ENCODE measurements at regions not wholly inside any gene's neighbourhood (a gene's known extent, or its start where the extent isn't known, plus 50 kb on each side); places are given as distances from the start of the nearest gene placed in this dataset.

DNA sequence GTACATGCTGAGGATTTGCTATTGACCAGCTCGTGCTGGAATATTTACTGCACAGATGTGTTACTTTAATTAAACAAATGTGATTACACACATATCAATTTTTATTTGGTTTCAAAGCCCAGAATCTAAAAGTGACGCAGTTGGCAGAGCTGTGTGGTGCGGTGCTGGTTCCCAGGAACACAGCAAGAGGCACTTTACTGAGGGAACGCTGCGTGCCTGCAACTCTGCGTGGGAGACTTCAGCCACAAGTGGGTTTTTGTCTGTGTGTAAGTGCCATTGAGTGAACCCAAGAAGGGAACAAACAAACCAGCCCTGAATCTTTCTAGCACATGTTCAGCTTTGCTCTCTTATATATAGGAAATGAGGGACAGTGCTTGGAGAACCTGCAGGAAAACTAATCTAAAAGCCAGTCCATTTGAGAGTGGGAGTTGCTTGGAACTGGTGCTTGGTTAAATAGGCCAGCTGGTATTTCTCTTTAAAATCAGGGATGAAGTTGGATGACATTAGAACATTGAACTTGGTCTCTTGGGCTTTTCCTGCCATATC, 196.6 kb upstream of the CELF4 start:
- DNase-seq, result no peak

DNA sequence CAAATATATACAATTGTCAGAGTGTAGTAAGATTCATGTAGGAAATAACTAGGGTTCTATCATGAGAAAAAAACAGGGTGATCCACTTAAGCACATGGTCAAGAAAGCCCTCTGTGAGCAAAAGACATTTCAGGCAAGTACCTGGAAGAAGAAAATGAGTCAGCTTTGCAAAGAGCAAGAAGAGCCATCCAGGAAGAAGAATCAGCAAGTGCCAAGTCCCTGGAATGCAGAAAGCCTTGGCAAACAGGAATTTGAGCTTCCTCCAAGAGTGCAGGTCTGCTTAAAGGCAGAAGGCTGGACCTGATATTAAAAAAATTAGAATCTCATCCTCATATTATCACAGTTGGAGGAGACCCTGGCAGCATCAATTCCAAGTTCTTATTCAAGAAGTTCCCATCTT, 188.5 kb upstream of the CELF4 start:
- DNase-seq, result no peak

DNA sequence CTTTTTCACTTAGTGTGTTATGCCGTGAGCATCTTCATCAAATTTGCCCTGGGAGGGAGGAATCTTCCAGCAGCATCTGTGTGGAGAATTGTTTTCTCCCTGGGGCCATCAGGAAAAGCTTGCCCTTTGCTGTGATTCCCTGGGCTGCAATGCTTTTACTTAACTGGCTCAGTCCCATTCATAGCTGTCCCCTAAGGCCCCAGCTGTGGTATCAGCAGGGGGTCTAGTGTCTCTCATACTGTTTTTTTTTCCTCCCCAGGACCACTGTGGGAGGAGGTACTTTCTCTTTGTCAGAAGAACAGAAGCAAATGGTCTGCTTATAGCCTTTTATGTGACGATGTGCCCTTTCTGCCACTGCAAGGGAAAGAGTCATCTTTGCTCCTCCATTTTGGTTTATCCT, 176.8 kb upstream of the CELF4 start:
- DNase-seq, result no peak

DNA sequence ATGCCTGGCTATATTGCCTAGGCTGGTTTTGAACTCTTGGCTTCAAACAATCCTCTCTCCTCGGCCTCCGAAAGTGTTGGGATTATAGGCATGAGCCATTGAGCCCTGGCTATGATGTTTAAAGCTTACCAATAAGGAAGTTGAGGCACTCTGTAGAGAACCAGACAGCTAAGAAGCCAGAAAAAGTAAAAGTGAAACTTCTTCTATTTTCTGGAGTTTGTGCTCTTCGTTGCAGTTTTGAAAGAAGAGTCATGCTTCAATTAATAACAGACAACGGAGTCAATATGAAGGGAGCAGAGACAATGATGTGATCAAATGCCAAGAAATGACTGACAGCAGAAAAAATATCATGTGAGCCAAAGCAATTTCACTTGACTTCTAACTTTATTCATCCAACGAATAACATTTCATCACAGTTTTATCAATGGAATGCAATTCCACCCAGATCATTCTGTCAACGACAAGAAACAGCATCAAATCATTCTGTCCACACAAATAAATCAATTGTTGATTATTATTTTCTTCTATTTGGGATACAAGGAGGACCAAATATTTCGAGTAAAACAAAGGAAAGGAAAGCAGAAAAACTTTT, 175.5 kb upstream of the CELF4 start:
- no peak for DNase-seq

DNA sequence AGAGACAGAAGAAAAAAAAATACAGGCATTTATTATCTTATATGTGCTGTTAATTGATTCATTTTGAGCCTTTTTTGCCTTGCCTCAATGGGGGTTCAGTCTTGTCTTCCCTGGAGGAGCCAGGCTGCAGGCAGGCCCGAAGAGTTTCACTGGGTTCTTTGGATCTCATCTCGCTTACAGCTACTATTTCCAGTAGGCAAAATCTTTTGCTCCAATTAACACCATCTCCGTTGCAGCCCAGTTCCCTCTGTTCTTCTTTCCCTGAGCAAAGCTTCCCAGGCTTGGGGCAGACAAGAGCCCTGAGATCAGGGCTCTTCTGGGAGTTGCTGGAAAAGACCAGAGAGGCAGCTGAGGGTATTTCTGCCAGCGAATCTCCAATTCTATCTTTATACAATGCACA, 168.8 kb upstream of the CELF4 start:
- no peak for DNase-seq

DNA sequence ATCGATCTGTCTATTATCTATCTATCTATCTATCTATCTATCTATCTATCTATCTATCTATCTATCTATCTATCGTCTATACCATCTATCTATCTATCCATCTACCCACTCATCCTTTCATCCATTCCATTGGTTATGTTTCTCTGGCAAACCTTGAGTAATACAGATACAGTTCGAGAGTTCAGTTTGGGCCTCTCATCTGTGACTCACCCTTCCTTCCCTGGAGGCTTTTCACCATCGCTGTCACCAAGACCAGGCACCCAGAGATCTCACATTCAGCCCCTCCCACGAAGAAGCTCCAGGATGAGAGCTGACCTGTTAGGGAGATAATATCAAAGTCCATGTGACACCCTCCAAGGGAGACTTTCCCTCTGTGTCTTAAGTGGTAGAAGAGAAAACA, 164.1 kb upstream of the CELF4 start:
- DNase-seq, result no peak

DNA sequence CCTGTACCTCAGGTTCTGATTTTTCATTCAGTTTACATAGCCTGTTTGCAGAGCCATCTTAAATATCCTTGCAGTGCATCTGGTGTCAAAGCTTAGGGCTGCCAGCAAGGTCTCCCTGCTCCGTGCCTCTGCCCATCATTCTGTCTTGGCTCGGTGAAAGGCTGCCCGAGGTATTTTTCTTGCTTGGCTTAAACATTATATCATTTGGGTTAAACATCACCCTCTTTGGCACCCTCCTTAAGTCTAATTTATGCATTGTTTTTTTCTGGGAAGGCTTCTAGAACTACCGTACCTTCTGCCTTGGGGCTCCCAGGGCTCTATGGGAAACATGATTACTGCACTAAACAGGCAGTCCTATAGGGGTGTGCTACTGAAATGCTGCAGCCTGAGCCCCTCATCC, 158.6 kb upstream of the CELF4 start:
- DNase-seq, result no peak

DNA sequence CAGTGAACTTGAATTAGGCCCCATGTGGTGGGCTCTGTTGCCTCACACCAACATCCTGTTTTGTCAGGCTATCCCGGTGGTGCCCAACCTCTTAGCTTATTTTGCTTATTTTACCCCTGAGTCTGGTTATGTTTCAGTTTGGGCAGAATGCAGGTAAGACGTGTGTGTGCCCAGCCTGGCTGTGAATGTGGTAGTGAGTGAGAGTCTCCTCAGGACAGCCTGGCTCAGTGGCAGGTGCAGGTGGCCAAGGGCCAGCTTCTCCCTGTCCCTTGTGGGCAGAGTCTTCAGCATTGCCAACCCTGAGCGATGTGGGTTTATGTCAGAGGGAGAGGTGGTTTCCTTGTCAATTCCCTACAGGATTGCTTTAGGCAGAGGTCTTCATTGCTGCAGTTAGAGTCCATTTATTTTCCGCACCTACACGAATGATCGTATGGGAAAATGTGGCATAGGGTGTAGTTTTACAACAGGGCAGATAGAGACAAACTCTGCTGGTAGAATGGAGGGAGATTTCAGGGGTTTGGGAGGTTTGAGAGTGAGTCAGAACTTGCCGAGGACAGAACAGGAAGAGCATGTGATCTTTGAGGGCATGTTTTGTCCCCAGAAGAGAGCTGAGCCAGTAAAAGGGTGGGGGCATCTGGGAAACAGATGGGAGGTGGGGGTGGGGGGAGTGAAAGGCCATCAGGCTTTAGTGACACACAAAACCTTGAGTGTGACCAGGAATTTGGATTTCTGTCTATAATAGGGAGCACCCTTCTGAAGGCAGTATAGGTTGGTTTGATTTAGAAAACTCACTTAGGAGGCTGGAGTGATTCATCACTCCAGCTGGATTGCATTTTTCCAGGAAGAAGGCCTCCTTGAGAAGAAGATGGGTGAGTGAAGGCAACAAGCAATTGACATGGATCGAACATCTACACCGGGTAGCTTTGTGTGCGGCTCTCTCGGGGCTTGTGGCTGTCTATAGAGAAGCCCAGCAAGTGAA, 156.2 kb upstream of the CELF4 start:
- no peak for DNase-seq

DNA sequence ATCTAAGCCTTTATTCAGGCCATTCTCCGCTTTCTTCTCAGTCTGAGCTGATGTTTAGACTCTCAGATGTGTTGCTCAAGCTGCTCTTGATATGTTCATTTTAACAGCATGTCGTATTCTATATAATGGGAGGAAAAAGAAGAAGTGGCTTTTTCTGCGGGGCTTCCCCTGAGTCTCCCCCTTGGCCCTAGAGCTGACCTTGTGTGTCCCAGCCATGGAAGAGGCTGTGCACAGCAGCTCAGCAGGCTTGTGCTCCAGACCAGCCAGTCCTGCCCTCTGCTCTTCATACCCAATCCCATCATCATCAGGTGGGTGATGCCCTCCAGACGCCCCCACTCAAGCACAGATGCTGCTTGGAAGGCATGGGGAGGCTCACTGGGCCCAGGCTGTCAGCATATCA, 155.1 kb upstream of the CELF4 start:
- no peak for DNase-seq

DNA sequence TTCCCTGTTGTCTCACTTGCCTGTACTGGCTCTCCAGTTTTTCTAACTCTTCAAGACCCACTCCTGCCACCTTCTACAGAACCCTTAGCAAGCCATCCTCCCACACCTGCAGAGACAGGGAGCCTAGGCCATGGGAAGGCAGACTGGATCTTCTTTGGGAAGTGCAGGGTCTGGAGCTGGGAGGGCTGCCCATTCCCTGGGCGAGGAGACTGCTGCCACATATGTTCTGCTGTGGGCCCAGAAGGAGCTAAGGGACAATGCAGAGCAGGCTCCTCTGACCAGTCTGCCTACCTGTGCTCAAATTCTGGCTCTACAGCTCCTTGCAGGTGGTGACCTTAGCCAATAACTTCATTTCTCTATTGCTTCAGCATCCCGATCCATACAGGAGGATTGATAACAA, 152.1 kb upstream of the CELF4 start:
- no peak for DNase-seq

DNA sequence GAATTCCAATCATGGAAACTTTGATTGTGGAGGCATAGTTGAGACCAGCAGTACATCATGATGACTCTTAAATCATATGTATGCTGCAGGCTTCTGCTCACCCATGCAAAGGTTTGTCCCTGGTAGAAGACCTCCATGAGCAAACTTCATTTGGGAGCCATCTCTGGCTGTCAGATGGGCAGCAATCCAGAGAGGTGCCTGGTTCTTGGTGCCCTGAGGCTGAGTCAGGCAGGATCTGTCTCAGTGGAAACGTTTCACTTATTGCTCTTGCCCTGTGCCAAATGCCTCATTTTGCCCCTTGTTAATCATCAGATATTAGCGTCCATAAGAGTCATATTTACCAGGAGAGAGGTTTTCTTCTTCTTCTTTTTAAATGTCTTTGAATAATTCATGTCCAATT, 151.5 kb upstream of the CELF4 start:
- no peak for DNase-seq

DNA sequence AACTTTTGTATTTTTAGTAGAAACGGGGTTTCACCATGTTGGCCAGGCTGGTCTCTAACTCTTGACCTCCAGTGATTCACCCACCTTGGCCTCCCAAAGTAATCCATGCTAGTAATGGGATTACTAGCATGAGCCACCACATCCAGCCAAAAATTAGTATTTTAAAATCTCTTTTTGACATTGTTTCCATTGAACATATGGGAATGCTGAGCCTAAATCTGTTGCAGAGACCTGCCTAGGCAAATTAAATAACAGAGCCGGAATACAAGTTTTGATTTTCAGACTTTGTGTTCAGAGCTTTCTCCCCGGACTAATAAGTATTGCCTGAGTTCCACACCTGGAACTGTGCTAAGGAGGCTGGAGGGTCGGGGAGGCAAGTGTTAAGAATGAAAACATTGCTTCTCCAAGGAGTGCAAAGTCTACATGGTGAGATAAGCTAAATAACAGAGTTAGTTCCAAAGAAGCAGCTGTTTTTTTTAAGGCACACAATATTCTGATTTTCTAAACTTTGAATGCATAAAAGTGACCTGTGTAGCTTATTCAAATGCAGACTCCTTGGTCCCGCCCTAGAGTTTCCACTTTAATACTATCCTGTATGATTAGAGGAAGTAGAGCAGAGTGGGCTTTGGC, 150.6 kb upstream of the CELF4 start:
- DNase-seq, result no peak

DNA sequence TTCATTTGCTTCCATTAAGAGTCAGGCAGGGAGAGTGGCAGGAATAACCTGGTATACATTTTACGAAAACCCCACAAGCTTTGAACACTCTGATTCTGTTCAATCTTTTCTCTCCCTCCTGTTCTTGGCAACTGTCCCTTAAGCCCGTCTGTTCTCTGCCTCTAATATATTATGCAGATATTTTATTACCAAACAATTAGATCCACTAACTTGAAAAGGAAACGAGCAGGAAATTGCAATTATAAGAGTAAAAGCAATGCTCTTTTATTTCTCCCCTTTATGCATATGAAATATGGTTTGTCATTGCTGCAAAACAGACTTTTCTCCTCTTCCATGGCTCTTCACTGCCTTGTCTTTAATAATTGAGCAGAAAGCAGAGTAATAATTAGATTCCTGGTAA, 149.1 kb upstream of the CELF4 start:
- no peak for DNase-seq

DNA sequence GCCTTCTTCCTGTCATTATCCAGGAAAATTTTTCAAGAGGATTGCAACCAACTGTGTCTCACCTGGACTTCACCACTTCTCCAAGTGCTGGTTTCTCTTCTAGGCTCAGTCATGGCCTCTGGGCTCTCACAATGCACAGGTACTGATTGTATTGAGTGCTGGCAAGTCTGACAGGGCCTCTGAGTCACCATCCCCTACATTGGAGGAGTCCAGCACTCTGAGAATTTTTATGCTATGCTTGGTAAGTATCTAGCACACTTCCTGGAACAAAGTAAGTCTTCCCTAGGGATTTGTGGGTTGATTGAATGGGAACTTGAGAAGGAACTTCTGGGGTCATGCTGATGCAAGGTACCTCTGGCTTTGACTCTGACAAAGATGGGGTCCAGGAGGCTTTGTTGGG, 147.2 kb upstream of the CELF4 start:
- no peak for DNase-seq

DNA sequence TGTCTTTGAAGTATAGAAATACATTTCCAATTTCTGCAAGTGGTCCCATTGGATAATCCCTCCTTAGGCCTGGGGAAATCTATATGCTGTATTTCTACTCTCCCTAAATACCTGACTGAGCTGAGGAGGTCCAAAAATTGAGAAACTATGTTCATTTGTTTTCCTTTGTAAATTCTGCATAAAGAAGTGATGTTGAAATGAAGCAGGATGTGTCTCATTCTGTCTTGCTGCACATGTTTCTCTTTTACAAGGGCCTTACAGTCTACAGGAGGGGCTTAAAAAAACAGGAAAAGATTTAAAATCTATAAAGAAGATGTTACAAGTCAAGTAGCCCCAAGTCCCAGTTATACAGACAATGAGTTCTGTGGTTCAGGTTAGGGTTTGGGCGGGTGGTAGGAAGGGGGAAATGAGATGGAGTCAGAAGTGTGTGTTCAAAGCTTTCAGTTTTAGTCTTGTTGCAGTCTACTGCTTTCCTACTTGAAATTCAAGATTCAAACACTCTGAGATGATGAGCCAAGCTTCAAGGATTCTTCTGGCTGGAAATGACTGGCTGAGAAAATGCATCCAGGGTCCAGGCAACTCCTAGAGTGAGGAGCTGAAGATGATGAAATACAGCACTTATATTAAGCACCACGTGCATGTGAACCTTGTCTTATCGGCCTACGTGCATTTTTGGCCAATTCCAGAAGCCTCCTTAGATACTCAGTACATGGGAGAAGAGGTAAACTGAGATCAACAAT, 146.3 kb upstream of the CELF4 start:
- no peak for DNase-seq

DNA sequence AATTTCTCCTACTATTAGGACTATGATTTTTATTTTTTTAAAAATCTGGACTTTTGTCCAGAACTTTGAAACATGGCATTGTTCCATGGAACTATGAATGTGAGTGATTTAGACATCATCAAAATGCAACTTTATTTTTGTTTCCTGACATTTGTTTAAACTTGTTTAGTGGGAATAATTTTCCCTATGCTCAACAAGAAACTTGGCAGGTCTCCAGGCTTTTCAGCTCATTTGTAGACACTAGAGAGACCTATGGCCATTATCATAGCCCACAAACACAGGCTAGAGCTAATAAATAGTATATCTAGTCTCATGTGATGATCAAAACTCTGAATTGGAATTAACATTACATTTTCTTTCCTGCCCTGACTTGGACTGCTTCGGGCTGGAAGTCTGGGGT, 145.1 kb upstream of the CELF4 start:
- DNase-seq, result no peak

DNA sequence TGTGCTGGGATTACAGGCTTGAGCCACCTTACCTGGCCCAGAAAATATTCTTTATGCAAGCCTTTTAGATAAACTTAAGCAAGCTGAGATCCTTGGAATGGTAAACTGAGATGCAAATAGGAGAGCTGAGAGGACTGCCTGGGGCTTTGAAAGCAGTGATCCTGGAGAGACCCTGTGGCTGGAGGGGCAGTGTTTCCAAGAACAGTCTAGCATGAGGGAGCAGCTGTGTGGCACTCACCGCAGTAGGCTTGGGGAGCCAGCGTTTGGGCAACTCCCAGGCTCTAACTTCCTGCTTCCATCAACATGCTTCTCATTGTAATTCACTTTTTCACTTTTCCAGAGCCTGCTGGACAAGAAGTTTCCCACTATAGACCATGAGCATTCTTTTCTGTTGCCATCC, 144.1 kb upstream of the CELF4 start:
- no peak for DNase-seq

DNA sequence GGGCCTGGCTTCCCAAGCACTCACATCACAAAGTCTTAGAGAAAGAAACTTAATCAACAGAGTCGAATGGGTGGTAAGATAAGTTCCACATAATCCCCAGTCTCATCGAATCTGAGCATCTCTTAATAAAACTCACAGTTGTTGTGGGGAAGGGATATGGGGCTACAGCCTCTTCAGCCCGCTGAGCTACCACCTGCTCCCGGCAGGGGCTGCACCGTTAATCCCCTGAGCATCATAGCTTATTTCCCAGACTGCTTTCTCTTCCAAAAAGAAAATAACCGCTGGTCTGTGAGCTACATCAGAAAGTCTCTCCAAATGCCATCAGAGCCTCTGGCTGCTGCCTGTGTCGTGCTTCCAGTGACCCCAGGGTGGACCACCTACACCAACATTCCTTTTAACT, 139.4 kb upstream of the CELF4 start:
- DNase-seq, result no peak

DNA sequence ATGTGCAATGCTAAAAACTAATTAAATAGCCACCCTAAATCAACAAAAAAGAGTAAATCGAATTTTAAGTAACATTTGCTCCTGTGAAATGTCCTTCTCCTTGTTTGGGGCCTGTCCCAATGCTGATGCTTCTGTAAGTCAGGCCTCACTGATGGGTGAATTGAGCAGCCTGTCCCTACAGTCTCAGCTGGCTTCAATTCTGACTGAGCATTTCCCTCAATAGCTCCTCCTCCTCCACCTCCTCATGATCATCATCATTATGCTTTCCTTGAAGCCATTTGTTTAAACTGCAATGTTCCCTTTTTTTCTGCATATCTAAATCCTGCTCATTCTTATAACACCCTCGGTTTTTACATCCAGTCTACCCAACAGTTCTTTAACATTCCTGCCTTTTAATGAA, 137.2 kb upstream of the CELF4 start:
- no peak for DNase-seq

DNA sequence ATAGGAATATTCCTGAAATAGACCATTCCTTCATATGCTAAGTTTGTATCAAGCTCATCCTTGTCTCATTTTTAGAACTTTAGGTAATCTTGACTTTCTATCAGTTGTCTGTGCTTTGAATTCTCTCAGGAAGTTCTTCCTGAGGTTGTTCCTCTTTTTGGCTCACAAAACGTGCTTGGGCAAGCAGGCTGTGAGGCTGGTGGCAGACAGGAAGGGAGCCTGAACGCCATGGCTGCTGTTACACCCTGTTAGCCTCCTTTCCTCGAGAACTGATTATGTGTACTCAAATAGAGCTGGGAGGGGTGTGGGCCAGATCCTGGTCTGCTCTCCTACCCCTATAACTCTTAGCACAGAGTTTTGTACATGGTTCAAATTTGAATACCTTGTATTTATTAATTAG, 136.4 kb upstream of the CELF4 start:
- DNase-seq, result no peak

DNA sequence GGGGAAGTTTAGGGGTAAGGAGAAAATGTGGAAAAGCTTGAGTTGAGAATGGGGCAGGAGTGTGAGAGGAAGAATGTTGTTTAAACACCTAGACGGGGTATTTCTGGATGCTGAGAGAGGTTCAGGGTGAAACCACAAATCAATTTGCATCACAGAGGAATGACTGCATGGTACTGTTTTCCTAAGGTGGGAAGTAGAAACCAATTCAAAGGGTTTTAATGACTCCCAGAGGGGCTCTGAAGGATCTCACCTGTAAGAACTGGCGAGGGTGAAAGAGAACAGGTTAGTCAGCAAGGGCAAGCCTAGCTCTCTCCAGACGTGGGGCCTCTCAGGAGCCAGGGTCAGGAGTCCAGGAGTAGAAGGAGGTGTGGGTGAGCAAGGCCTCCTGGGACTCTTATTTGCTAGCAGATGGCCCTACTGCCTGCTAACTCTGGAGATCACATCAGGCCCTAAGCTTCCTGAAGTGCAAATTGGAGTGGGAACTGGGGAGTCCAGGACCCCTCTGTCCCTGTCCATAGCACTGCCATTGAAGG, 133.0 kb upstream of the CELF4 start:
- DNase-seq, result no peak

DNA sequence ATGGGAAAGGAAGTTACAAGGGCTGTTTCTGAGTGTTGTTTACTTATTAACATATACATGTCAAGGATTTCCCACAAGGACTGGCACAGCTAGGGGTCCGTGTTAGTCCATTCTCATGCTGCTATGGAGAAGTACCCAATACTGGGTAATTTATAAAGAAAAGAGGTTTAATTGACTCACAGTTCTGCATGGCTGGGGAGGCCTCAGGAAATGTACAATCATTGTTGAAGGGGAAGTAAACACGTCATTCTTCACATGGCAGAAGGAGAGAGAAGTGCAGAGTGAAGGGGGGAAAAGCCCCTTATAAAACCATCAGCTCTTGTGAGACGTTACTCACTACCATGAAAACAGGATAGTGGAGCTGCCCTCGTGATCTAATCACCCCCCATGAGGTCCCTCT, 128.9 kb upstream of the CELF4 start:
- no peak for DNase-seq

DNA sequence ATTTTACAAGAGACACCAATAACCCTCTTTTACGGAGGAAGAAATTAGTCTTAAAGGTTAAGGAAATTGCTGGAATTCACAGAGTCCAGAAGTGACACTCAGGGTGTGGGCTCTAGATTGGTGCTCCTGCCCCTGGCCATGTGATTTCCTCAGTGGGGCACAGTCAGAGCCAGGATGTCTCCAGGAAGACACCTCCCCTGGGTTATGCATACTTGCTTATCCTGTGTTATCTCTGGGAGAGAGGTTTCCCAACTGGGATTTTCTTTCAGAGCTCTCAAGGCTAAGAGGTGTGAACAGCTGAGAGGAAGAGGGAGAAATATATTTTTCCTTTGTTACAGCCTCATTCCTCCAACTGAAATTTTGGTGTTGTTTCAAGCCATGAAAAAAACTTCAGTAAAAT, 125.6 kb upstream of the CELF4 start:
- DNase-seq, result no peak

Data from CD4-positive, alpha-beta T cell treated with Interleukin-17A for 1 hour (primary cell).